ENCODE measurements at regions not wholly inside any gene's neighbourhood (a gene's known extent, or its start where the extent isn't known, plus 50 kb on each side); places are given as distances from the start of the nearest gene placed in this dataset.

- TF ChIP-seq, protein P1, sequence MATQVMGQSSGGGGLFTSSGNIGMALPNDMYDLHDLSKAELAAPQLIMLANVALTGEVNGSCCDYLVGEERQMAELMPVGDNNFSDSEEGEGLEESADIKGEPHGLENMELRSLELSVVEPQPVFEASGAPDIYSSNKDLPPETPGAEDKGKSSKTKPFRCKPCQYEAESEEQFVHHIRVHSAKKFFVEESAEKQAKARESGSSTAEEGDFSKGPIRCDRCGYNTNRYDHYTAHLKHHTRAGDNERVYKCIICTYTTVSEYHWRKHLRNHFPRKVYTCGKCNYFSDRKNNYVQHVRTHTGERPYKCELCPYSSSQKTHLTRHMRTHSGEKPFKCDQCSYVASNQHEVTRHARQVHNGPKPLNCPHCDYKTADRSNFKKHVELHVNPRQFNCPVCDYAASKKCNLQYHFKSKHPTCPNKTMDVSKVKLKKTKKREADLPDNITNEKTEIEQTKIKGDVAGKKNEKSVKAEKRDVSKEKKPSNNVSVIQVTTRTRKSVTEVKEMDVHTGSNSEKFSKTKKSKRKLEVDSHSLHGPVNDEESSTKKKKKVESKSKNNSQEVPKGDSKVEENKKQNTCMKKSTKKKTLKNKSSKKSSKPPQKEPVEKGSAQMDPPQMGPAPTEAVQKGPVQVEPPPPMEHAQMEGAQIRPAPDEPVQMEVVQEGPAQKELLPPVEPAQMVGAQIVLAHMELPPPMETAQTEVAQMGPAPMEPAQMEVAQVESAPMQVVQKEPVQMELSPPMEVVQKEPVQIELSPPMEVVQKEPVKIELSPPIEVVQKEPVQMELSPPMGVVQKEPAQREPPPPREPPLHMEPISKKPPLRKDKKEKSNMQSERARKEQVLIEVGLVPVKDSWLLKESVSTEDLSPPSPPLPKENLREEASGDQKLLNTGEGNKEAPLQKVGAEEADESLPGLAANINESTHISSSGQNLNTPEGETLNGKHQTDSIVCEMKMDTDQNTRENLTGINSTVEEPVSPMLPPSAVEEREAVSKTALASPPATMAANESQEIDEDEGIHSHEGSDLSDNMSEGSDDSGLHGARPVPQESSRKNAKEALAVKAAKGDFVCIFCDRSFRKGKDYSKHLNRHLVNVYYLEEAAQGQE (IDR thresholded peaks at IDR 0.05; ENCODE audit: insufficient read depth in 1 of 2, low read depth in 2 of 2, low read length in 2 of 2) = no peak
- TF ChIP-seq TAF1 (IDR thresholded peaks at IDR 0.05; ENCODE audit: borderline replicate concordance, insufficient read depth, low read length) (no peak), SIN3A (IDR thresholded peaks at IDR 0.05; ENCODE audit: borderline replicate concordance, insufficient read depth, low read length) (no peak), POLR2AphosphoS5 (IDR thresholded peaks at IDR 0.05; ENCODE audit: low read depth, low read length) (no peak), FOXP2 (optimal IDR thresholded peaks at IDR 0.05; ENCODE audit: borderline replicate concordance, extremely low read depth, extremely low read length, insufficient read depth) (no peak)
Measured at GRCh38 chr10:43963379-43963778, 314.7 kb upstream of the ZNF32 start.

- TF ChIP-seq TAF1 (IDR thresholded peaks at IDR 0.05; ENCODE audit: borderline replicate concordance, insufficient read depth, low read length) (no peak), FOXP2 (optimal IDR thresholded peaks at IDR 0.05; ENCODE audit: borderline replicate concordance, extremely low read depth, extremely low read length, insufficient read depth) (no peak), SIN3A (IDR thresholded peaks at IDR 0.05; ENCODE audit: borderline replicate concordance, insufficient read depth, low read length) (no peak), POLR2AphosphoS5 (IDR thresholded peaks at IDR 0.05; ENCODE audit: low read depth, low read length) (no peak)
- TF ChIP-seq, protein P1 (IDR thresholded peaks at IDR 0.05; ENCODE audit: insufficient read depth in 1 of 2, low read depth in 2 of 2, low read length in 2 of 2) = no peak
Measured at GRCh38 chr10:43962346-43963191, 313.9 kb upstream of the ZNF32 start.

DNA sequence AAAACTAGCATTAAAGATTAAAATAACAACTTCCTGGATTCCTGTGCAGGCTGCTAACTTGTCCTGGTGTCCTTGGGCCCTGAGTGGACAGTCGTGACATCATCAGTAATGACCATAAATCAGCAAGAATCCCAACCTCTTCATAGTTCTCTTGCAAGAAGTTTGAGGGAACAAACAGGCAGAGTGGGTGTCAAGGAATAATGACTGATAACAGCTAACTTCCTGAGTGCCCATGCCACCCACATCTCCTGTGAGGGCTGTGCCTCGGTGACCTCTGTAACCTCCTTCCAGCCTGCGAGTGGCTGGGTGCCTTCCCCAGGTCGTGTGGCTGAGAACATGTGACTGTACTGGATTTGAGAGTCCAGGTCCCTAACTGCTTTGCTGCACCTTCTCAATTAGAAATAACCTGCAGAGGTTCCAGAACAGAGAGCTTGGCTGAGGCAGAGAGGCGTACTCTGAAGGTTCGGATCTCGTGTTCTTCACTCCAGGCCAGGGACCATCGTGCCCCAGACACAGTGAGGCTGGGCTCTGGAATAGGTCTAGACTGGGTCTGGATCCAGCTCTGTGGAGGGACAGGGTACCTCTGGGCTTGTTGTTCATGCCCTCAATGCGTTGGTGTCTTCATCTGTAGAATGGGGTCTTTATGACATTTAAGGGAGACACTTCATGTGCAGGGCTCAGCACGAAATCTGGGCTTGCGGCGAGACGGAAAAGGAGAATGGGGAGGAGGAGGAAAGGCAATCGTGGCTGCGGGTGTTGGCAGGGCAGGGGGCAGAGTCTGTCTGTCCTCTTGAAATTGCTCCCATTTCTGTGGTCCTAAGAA, 313.1 kb upstream of the ZNF32 start:
- no peak for TF ChIP-seq POLR2AphosphoS5 (IDR thresholded peaks at IDR 0.05; ENCODE audit: low read depth, low read length)
- TF ChIP-seq, protein P1 (IDR thresholded peaks at IDR 0.05; ENCODE audit: insufficient read depth in 1 of 2, low read depth in 2 of 2, low read length in 2 of 2) = no peak
- no peak for TF ChIP-seq TAF1 (IDR thresholded peaks at IDR 0.05; ENCODE audit: borderline replicate concordance, insufficient read depth, low read length)
- no peak for TF ChIP-seq SIN3A (IDR thresholded peaks at IDR 0.05; ENCODE audit: borderline replicate concordance, insufficient read depth, low read length)
- no peak for TF ChIP-seq FOXP2 (optimal IDR thresholded peaks at IDR 0.05; ENCODE audit: borderline replicate concordance, extremely low read depth, extremely low read length, insufficient read depth)

- TF ChIP-seq POLR2AphosphoS5 (IDR thresholded peaks at IDR 0.05; ENCODE audit: low read depth, low read length) (no peak), FOXP2 (optimal IDR thresholded peaks at IDR 0.05; ENCODE audit: borderline replicate concordance, extremely low read depth, extremely low read length, insufficient read depth) (no peak), SIN3A (IDR thresholded peaks at IDR 0.05; ENCODE audit: borderline replicate concordance, insufficient read depth, low read length) (no peak), TAF1 (IDR thresholded peaks at IDR 0.05; ENCODE audit: borderline replicate concordance, insufficient read depth, low read length) (no peak)
- TF ChIP-seq, protein P1 (IDR thresholded peaks at IDR 0.05; ENCODE audit: insufficient read depth in 1 of 2, low read depth in 2 of 2, low read length in 2 of 2) = no peak
Measured at GRCh38 chr10:43960981-43961380, 312.3 kb upstream of the ZNF32 start.
